GM20431 (cell line): ENCODE measurements at regions not wholly inside any gene's neighbourhood (a gene's known extent, or its start where the extent isn't known, plus 50 kb on each side); places are given as distances from the start of the nearest gene placed in this dataset.

Source experiments
- in situ Hi-C: fragments of 300-500 bp; cut with MseI, MboI; formaldehyde crosslinking; loops from one replicate; pipeline ENCODE4 v1.15.0; 2020; ENCODE audit warnings: low sequenced_read_pairs; ENCODE audit not compliant: unreplicated experiment

DNA sequence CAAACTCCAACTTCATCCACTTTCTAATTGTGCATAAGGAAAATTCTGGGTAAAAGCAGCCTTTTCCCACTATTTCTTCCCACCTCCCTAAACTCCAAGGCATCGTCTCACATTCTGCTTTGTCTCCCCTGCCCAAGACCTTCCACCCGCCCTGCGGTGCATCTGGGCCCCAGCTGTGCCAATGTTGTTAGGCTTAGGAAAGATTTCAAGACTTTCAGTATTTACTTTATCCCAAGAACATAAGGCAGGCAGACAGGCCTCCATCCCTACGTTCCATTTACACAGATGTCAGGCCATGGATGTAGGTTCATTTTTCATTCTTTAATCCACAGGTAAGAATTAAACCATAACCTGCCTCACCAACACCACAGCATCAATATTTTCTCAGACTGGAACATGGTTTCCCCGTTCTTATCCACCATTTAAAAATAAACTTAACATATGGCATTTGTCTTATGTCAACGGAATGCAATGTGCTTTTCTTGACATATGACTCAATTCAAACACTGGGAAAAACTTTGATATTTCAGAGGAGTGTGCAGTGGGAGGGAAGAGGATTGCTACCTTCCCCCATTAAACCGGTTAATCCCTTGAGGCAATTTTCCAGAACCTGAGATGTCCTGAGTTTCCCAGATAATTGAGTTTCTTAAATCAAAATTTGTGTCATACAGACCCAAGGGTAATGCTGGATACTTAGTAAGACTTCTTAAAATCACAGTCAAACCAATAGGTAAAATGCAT is 238.0 kb upstream of the LRIG1 start:
- in situ Hi-C loops = no loop called here

DNA sequence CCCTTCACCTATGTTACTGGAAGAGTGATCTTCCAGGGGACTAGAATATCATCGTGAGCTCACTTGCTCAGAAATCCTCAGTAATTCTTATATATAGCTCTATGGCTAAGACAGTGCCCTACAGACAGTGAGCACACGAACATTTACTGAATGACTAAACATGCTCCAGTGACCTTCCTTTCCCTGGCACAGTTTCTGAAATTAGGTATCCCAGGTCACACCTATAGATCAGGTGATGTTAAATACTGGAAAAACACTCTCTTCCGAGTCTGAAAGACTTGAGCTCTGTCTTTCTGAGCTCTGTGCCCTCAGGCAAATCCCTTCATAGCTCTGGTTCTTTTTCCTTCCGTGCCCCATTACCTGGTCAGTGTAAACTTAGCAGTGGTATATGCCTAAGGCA is 239.4 kb upstream of the LRIG1 start:
- in situ Hi-C loops = no loop called here

DNA sequence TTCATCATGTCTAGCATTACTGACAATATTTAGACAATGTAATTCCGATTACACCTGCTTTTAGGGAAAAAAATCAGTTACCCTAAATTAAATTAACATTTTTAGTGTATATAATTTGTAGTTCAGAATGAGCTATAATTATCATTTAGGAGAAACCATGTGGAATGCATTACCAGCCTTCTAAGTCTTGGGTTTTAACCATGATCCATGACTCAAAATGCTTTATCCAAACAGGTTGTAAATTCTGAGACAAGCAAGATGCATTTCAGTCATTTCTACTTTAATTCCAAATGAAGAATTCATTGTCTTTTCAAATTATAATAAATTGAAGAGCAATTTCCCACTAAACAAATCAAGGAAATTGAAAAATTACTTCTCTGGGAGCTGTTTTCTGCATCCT is 243.7 kb upstream of the LRIG1 start:
- in situ Hi-C loops = no loop called here

DNA sequence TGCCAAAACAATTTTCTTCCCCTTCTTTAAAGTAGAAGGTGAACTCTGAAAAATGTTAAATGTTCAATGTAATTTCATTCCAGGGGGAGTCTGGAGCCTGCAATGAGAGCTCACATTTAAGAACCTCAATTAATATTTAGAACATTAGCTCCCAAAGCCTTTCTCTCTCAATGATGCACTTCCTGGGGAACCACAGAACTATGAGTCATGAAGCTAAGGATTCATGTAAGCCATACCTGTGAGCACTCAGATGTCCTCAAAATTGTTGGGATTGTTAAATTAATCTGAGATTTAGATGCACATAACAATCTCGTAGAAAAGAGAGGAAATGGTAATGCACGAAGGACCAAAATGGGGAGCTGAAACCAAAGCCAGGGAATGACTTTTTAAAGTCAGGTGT is 244.2 kb upstream of the LRIG1 start:
- in situ Hi-C loops = no loop called here

DNA sequence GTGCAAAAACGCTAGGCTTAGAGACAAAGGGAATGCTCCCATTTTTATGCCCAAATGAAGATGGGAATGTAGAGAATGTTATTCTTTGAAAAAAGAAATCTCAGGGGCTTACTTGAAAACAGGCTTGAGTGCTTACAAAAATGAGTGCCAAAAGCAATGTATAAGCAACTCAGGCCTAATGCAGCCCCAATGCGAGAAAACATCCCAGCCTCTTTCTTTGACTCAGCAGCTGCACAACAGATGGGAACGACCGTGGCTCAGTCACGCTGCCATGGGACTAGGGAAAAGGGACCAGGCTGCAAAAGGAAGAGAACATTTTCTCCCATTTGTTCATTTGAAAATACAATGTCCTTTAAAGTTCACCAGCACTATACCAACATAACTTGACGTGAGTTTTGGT is 246.4 kb upstream of the LRIG1 start:
- in situ Hi-C loops = no loop called here

DNA sequence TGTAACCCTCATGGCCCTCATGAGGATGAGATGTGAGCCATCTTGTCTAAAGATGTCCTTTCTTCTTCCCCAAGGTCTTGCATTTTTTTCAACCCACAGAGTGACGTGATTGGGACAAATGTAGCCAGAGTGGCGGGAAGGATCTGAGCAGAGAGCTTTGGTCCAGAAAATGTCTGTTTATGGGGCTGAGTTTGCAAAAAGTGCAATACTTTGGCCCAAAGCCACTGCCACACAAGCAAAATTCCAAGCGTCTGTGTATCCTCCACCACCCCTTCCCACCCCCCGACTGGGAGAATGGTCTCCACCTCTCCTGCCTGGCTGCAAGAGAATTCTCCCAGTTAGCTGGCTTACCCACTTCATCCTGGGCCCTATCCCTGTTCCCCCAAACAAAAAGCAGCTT is 246.9 kb upstream of the LRIG1 start:
- in situ Hi-C loops = no loop called here

DNA sequence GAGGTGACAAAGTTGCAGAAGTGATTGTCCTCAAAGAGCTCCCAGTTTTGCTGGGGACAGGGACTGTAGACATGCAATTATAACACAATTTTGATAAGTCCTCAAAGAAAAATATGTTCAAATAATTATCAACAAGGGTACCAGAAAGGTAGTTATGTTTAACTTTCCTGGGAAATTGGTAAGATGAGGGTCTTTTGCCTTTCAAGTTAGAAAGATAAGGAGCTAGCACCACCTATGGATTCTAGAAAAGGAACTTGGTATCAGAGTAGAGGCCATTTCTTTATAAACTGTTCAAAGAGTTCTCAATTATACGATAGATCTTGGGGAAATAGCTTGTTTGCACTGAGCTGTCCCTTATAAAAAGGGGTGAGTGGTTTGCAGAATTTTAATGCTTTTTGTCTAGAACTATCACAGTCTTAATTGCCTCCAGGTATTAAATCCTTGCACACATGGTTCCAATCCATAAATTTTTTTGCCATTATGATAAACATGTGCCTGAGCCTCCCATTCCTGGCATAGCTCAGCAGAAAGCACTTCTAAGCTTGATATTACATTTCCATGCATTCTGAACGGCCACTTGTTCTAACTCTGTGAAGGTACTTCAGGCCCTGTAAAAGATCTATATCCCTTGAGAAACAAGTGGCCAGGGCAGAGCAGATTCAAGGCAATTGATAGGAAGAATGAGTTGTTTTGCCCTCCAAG is 247.5 kb upstream of the LRIG1 start:
- in situ Hi-C loops = no loop called here

DNA sequence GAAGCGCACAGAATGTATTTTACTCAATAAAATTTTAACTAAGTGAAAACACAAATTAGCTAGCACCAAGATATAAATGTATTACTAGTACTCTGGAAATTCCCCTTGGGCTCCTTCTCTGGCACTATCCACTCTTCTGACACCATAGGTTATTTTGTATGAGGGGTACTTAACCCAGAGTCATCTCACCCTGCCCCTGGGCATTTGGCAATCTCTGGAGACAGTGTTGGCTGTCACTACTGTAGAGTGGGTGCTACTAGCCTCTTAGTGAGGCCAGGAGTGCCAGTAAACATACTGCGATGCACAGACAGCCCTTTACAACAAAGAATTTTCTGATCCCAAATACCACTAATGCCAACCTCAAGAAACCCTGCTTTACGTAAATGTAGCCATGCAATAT is 246.3 kb upstream of the KBTBD8 start:
- in situ Hi-C loops = no loop called here

DNA sequence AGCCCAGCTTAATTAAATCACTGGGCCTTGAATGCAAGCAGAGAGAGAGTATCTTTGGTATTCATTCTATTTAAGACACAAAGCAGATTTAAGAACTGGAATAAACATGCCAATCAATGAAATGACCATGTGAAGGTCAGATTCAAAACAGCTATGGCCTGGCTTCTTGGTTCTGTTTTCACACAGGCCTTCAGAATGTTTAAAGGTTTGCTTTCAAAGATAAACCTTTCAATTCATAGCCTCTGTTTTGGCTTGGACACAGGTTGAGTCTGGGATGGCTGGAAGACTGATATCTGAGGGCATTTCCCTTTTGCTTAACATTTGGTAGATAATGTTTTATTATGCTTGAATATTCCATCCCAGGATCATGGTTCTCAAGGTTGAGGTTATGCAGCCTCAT is 244.4 kb upstream of the KBTBD8 start:
- in situ Hi-C loops = no loop called here

DNA sequence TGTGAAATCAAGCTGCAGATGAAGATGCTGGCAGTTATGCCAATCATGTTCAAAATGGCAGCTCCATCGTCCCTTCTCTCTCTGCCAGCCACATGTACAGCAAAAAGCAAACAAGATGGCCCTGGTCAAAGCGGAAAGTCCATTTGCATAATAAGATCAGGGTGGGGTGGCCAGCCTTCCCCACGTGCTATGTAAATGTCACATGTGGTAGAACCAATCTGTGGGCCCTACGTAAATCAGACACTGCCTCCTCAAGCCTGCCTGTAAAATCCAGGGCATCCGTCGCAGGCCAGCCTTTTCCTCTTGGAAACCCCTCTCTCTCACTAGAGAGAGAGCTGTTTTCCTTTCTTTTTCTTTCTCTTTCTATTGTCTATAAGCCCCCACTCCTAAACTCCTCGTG is 243.5 kb upstream of the KBTBD8 start:
- in situ Hi-C loops = no loop called here

DNA sequence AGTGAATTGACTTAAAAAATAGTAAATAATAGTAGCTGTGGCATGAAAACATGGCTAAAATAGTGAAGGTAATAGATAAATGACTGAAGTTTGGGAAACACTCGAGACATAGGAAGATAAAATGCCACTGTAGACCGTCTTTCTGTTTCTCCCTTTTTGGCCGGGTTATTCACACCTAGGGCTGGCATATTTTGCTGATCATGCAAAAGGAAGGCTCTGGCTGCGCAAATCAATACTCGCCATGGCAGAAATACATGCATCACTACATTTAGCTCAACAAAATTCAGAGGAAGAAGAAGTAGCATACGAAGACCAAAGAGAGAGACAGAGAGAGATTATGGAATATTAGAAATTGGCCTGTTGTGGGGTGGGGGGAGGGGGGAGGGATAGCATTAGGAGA is 242.2 kb upstream of the KBTBD8 start:
- in situ Hi-C loops = no loop called here

DNA sequence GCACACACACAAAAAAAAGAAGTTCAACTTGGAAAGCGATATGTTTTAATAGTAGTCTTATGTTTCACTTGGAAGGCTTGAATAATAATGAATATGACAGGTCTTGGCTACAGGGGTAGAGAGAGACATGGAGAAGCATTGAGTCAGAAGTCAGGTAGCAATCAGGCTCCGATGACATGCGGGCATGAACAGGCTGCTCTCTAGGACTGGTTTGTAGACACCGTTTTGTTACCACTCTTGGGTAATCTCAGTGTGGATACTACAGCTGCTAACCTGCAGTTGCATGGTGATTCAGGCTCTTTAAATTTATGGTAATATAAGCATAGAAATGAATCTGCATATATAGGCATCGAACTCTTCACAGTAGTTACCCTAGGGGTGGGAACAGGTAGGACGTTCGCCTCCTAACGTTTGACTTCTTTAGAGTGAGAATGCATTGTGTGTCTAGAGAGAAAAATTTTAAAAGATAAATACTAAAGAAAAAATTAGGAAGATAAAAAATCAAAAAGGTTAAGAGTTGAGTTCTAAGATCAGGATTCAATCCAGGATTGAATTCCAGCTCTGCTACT is 241.6 kb upstream of the KBTBD8 start:
- in situ Hi-C loops = no loop called here

DNA sequence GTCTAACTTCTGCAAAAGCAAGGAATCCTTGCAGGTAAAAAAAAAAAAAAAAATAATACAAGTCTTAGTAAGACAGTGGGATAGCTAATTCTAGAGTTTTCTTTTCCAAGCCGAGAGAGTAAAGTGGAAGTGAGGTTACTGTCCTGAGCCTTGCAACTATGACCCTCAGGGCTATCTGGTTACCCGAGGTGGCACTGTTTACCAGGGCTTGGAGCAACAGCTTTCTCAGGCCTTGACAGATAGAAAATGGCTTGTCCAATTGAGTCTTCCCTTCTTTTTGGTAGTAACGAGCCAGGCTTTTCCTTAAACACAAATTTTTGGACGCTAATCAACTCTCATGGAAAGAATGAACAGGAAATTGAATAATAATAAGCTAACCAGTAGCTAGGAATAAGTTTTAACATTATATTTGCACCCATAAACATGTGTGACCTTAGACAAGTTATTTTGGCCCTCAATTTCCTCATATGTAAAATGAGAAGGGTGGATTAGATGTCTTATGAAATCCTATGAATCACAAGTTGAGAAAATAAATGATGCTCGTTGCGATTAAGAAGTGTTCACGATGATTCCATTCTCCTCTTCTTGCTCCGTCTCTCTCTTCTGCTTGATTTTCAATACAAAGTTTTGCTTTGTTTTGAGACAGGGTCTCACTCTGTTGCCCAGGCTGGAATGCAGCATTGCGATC is 236.9 kb upstream of the KBTBD8 start:
- in situ Hi-C loops = no loop called here

DNA sequence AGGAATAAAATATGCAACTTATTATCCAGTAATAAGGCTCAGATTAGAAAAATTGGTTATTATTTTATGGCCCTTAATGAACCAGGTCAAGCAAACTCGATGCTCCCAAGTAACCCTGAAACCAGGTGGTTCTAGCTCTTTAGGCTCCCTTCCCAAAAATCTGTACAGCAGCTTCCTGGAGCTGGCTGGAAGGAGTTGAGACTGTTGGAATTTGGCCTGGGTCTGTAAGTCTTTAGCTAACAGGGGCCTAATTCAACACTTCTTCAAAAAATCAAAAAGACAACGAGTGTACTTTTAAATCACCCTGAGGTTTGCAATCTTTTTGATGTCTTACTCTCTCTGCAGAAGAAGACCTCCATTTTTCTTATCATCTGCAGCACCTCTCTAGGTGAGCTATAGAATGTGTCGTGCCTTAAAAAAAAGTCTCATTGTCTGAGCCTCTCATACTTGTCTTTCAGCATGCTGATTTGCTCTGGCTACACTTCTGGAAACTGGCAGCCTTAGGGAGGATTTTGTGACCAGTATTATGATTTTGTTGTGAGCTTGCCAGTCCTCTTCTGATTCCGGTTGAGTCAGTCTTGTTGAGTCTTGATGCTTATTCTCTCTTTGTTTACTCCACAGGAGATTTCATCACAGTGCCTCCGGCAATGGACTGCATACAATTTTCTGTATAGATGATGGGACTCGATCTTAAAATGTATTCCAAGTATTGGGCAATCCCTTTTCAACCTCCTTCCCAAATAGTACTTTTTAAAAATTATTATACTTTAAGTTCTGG is 235.0 kb upstream of the KBTBD8 start:
- in situ Hi-C loops = no loop called here

DNA sequence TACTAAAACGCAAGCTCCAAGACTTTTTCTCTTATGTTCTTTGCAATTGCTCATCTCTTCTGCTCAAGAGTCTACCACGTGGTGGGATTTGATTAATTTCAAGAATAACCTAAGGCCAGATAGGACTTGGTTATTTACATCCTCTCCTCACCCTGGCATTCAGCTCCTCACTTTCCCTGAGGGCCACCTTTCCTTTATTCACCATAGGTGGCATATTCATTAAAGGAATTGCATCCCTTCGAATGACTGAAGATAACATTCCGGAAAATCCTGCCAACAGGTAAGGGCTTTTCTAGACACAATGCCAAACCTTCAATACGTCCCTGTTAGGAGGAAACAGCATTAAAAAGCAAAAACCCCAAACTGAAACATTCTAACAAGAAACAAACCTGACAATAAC is 220.0 kb upstream of the KBTBD8 start:
- in situ Hi-C loops = no loop called here

DNA sequence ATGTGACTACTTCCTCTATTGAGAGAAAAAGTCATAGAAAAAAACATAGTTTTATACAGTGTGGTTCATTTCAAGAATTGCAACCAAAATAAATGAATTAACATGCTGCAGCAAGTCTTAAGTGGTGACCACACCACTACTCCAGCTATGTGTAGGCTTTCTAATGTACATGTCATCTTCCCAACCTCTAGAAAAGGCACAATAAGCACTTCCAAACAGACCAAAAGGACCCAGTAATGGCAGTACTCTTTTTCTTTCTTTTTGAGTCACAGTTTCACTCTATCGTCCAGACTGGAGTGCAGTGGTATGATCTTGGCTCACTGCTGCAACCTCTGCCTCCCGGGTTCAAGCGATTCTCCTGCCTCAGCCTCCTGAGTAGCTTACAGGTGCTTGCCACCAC is 219.3 kb upstream of the KBTBD8 start:
- in situ Hi-C loops = no loop called here

DNA sequence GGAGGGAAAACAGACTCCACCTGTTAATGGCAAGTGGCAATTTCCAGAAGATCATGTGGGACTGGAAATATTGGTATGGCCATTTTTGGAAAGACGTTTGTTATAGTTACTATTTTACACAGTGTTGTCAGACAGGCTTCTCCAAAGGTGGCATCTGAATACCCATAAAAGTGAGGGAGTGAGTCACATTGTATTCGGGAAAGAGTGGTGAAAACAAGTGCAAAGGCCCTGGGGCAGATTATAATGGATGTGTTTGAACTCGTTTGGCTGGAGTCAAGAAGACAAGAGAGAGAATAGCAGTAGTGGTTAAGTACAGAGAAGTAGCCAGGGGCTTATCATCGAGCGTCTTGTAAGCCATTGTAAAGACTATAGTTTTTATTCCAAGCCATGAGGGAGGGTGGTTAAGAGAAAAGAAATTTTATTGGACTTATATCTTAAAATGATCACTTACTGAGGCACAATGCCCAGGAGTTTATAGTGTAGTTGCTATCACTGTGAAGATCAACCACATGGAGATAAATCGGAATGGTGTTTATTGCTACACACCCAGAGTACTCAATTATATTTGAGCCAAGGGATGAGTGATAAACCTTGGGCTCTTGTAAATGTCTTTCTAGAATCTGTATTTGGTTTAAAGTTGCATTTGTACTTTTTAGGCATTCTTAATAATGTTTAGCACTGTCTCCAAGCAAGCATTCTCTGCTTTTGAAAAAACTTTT is 212.8 kb upstream of the KBTBD8 start:
- in situ Hi-C loops = no loop called here

DNA sequence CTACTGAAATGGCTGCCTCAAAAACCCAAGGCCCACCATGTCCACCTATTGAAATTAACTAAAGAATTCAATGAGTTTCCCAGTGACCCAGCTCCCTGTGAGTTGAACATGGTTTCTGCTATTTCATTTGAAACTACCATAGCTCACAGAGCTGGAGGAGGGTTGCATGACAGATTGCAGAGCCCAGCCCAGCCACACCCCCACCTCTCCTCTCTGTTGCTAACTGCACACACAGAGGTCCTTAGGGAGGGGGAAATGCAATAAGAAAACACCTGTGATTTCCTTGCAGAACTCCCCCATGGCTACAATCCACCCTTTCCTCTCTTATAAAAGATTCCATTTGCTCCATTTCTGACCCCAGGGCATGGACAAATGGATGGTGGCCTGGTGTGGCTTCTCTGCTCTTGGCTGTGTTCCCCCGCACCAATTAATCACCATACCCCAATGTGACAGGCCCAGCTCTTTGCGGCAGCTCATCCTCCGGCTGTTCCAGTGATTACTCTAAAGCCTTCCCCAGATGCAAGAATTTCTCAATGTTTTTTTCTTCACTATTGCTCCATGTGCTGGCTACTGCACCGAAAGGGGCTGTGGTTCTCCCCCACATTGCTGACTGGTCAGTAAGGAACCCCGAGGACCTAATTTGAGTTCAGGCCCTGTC is 208.4 kb upstream of the KBTBD8 start:
- in situ Hi-C loops = no loop called here

DNA sequence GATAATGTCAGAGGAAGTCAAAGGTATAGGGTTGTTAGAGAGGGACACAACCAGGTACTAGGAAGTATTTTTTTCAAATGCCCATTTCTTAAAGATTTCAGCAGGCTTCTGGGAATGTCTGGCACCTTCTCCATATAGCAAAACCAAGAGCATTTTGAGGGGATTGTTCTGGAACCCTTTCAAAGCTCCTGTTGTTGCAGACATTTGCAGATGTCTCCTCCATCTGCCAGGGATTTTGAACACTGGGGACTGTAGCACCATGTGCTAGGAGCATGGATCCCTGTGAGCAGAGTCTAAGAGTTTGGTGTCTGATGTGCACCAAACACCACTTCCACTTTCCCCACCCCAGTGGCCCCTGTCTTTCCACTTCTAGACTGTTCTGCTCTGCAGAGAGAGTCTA is 206.0 kb upstream of the KBTBD8 start:
- in situ Hi-C loops = no loop called here
